Activated CD8-positive, alpha-beta memory T cell treated with anti-CD3 and anti-CD28 coated beads, Interleukin-2, amount 10 ng/mL, durations not matched to agents 7 days and 5 days (primary cell): ENCODE measurements at regions not wholly inside any gene's neighbourhood (a gene's known extent, or its start where the extent isn't known, plus 50 kb on each side); places are given as distances from the start of the nearest gene placed in this dataset.
"Not testable (repeated sequence)": the region's sequence is repeated elsewhere in the genome, so short reads cannot be mapped to it uniquely, and the experiment has no call there.

Experiments used
- ATAC-seq: fragments of 150-1000 bp; cut with Tn5 transposase; one replicate; pipeline ENCODE4 v1.10.0; 2021; ENCODE audit warnings: moderate library complexity
- CTCF ChIA-PET: fragments of 350-600 bp; sonication (Branson Sonifier 250); formaldehyde crosslinking; loops from one replicate; lab custom pipeline; 2021; ENCODE audit warnings: antibody characterized with exemption; lab: Charles Lee
- DNase-seq: peaks from one replicate; pipeline ENCODE4 v3.0.0-alpha.2; 2020
- H3K27ac Mint-ChIP-seq: one replicate; pipeline ENCODE4 v1.8.0; 2021; ENCODE audit warnings: mild to moderate bottlenecking, mixed read lengths
- H3K27me3 Mint-ChIP-seq: one replicate; pipeline ENCODE4 v1.8.0; 2021; ENCODE audit warnings: mixed read lengths
- H3K36me3 Mint-ChIP-seq: one replicate; pipeline ENCODE4 v1.8.0; 2021; ENCODE audit warnings: mild to moderate bottlenecking, mixed read lengths
- H3K4me1 Mint-ChIP-seq: one replicate; pipeline ENCODE4 v1.8.0; 2021; ENCODE audit warnings: mixed read lengths
- H3K4me3 Mint-ChIP-seq: one replicate; pipeline ENCODE4 v1.8.0; 2021; ENCODE audit warnings: mild to moderate bottlenecking, moderate library complexity, mixed read lengths
- H3K9me3 Mint-ChIP-seq: one replicate; pipeline ENCODE4 v1.8.0; 2022; ENCODE audit warnings: low read depth, mixed read lengths

DNA sequence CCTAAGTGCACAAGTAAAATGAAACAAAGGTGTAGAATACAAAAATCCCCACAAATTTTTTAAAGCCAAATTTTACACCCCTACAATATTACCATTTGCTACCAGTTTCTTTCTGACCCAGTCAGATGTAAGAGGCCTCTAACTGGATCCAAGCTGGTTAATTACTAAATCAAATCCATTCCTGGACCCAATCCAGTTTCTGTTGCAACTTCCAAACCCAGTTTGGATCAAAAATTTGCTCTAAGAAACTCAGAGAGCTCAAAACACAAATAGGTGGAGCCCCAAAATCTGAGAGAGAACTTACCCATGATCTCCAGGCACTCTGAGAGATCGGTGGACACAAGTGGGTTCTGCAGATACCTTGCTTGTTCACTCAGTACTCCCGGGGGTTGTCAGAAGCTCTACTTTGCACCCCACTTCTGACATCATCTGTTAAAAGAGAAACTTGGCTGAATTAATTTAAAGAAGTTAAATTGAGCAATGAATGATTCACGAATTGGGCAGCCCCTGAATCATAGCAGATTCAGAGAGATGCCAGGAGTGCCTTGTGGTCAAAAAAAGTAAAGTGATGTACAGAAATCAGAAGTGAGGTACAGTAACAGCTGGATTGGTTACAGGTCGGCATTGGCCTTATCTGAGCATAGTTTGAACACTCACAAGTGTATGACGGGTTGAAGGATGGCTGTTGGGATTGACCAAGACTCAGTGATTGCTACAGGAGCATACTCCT, 448.0 kb downstream of the KCNT2 start:
- H3K4me1 Mint-ChIP-seq: no peaks in the 10 kb centered on the region
- ATAC-seq (no peak), DNase-seq (no peak)
- CTCF ChIA-PET: no interaction called here
- H3K36me3 Mint-ChIP-seq: no peaks in the 10 kb centered on the region
- H3K27me3 Mint-ChIP-seq: no peaks in the 10 kb centered on the region
- no peak overlapping the region for H3K27ac Mint-ChIP-seq
- no peaks in the 10 kb centered on the region for H3K9me3 Mint-ChIP-seq
- H3K4me3 Mint-ChIP-seq: no peak overlapping the region

DNA sequence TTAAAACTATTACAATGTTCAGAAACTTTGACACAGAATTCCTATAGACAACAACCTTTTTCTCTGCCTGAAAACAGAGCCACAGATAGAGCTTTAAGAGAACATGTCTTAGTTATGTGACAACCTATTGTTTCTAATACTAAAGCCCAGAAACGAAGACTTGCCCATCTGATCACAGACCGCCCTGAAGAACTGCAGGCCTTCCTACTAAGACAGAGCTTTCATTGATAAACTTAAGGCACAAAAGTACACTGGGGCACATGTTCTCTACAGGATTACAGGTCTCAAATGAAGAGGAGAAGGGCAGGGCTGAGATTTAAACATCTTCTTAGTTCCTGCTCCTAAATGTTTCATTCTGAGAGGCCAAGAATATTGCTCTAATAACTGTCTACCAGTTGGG, 452.7 kb downstream of the KCNT2 start:
- CTCF ChIA-PET: interaction anchor here (1.2 kb wide), 1 partner anchor 505 kb away, joined by 3 read pairs; no protein-coding TSS in a partner anchor
- Mint-ChIP-seq H3K27me3 (no peaks in the 10 kb centered on the region), H3K27ac (no peak overlapping the region), H3K4me1 (no peaks in the 10 kb centered on the region), H3K9me3 (no peaks in the 10 kb centered on the region), H3K36me3 (no peaks in the 10 kb centered on the region), H3K4me3 (no peak overlapping the region)
- no peak for ATAC-seq
- no peak for DNase-seq

DNA sequence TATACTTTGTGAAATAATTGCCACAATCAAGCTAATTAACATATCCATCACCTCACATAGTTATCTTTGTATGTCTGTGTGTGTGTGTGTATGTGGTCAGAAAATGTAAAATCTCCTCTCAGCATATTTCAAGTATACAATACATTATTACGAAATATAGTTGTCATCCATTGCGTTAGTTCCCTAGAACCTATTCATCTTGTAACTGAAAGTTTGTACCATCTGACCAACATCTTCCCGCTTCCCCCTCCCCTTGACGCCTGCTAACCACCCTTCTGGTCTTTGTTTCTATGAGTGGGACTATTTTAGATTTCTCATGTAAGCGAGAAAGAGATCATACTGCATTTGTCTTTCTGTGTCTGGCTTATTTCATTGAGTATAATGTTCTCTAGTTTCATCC, 455.3 kb downstream of the KCNT2 start:
- Mint-ChIP-seq H3K27ac (no peak overlapping the region), H3K27me3 (no peaks in the 10 kb centered on the region), H3K36me3 (no peaks in the 10 kb centered on the region), H3K4me1 (no peaks in the 10 kb centered on the region), H3K4me3 (no peak overlapping the region), H3K9me3 (no peaks in the 10 kb centered on the region)
- DNase-seq (no peak), ATAC-seq (no peak)
- CTCF ChIA-PET: no interaction called here

DNA sequence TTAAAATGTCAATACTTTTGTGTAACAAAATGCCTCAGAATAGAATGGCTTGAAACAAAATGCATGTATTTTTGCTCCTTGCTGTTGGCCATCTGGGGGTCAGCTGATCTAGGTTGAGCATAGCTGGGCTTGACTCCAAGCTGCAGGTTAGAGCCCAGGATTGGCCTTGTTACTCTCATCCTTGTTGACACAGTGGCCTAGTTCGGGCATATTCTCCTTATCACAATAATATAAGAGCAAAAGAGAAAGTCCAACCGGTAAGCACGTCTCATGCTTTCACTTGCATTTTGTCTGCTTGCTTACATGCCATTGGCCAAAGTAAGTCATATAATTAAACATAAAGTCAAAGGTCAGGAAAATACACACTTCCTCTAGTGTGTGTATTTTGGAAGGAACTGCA, 456.2 kb downstream of the KCNT2 start:
- no peaks in the 10 kb centered on the region for H3K9me3 Mint-ChIP-seq
- CTCF ChIA-PET: no interaction called here
- H3K27ac Mint-ChIP-seq: no peak overlapping the region
- no peaks in the 10 kb centered on the region for H3K4me1 Mint-ChIP-seq
- no peak for ATAC-seq
- H3K36me3 Mint-ChIP-seq: no peaks in the 10 kb centered on the region
- DNase-seq: no peak
- no peaks in the 10 kb centered on the region for H3K27me3 Mint-ChIP-seq
- H3K4me3 Mint-ChIP-seq: no peak overlapping the region

DNA sequence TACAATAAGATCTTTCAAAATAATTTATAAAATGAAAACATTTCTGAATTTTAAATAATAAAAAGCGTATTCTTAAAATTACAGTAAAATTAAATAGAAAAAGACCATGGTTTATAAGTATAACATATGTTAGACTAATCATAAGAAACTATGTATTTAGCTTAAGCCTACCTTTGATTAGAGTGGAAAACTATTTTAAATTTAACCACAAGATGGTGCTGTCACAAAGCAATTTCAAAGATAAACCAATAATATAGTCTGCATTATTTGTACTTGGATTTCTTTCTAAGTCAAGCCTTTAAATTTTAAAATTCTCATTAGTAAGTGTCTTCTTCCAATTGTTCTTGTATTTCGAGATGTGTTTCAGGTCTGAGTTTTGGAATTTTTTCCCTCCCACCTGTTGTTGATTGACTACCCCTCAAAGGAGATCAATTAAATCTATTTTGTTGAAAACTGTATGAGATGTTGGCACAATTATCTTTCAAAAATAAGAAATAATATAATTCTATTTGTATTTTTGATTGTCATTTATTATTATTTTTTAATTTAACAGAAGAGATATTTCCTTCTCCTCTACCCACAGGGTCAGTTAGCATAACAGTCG, 459.8 kb downstream of the KCNT2 start:
- Mint-ChIP-seq H3K36me3 (no peaks in the 10 kb centered on the region), H3K4me1 (no peaks in the 10 kb centered on the region), H3K4me3 (no peak overlapping the region), H3K27ac (no peak overlapping the region), H3K27me3 (no peaks in the 10 kb centered on the region), H3K9me3 (no peaks in the 10 kb centered on the region)
- ATAC-seq (no peak), DNase-seq (no peak)
- CTCF ChIA-PET: interaction anchor here (0.9 to 2.9 kb wide), 2 partner anchors 513 to 522 kb away, joined by 3 to 18 read pairs; no protein-coding TSS in a partner anchor

DNA sequence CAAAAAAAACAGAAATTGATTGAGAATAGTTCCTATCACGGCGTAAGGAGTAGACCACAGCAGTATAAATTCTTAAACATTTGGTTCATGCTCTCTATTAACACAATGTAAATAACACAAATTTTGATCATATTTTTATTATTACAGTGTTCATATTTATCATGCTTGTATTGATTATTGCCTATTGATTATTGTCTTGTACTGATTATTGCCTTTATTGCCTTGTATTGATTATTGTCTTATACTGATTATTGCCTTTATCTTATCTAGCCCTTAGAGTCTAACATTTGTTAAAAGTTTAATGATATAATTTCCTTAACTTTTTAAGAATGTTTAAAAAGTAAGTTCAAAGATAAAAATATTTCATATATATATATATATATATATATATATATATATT, 460.7 kb downstream of the KCNT2 start:
- CTCF ChIA-PET: interaction anchor here (2.9 kb wide), 1 partner anchor 514 kb away, joined by 18 read pairs; no protein-coding TSS in a partner anchor
- DNase-seq (no peak), ATAC-seq (no peak)
- Mint-ChIP-seq H3K9me3 (no peaks in the 10 kb centered on the region), H3K4me1 (no peaks in the 10 kb centered on the region), H3K36me3 (no peaks in the 10 kb centered on the region), H3K4me3 (no peak overlapping the region), H3K27ac (no peak overlapping the region), H3K27me3 (no peaks in the 10 kb centered on the region)

DNA sequence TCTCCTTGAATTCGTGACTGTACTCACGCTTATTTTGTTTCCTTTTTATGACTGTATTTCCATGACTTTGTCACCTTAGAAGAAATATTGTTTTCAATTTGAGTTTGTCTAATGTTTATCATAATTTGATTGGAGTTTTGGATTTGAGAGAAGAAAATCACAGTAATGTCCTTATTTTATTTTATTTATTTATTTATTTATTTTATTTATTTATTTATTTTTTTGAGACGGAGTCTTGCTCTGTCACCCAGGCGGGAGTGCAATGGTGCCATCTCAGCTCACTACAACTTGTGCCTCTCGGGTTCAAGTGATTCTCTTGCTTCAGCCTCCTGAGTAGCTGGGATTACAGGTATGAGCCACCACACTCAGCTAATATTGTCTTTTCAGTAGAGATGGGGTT, 463.1 kb downstream of the KCNT2 start:
- DNase-seq, H3K9me3 Mint-ChIP-seq, ATAC-seq, H3K4me3 Mint-ChIP-seq, H3K27me3 Mint-ChIP-seq, H3K36me3 Mint-ChIP-seq, CTCF ChIA-PET, H3K4me1 Mint-ChIP-seq, H3K27ac Mint-ChIP-seq: not testable (repeated sequence)

DNA sequence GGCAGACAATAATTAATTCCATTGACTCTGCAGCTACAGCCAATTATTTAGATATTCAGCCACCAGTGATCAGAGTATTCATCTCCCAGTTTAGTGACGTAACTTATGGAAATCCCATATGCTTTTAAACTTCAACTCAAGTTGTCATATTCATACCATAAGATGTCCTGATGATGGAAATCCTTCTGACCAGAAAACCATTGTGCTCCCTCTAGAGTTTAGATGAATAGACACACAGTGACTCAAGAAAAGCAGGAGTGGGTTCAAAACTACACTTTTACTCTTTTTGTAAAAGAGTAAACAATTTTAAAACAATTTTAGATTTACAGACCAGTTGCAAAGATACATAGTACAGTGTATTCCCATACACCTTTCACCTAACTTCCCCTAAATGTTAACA, 463.7 kb downstream of the KCNT2 start:
- Mint-ChIP-seq H3K36me3 (no peaks in the 10 kb centered on the region), H3K4me3 (no peak overlapping the region), H3K27ac (no peak overlapping the region), H3K4me1 (no peaks in the 10 kb centered on the region), H3K9me3 (no peaks in the 10 kb centered on the region), H3K27me3 (no peaks in the 10 kb centered on the region)
- no peak for ATAC-seq
- no peak for DNase-seq
- CTCF ChIA-PET: no interaction called here

DNA sequence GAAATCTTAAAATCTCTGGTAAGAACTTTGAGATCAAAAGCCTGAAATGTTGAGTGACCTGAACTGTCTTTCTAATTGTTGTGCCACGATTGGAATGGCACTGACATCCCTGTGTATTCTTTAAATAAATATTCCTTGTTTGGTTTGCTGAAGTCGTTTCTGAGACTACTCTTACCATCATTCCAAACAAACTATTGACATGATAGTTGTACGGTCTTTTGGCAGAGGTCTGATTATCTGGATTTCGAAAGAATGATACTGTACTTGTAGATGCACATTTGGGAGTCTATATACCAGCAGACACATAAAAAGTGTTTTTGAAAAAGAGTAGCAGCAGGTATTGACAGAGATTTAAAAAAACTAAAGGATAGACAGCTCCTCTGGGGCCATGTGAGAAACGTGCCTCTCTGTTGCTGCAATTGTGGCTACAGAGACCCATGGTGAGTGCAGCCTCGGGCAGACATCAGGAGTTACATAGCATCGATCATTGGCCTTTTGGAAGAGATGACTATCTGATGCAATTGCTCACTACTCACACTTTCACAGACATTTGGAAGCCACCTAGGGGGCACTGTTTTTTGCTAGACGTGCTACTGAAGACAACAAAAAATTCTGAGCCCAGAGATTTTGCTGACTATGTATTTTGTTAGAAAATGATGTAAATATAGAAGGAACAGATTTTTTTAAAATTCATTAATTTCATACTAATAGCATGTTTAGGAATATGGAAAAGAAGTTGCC, 464.5 kb downstream of the KCNT2 start:
- ATAC-seq (no peak), DNase-seq (no peak)
- Mint-ChIP-seq H3K4me3 (no peak overlapping the region), H3K36me3 (no peaks in the 10 kb centered on the region), H3K4me1 (no peaks in the 10 kb centered on the region), H3K27ac (no peak overlapping the region), H3K27me3 (no peaks in the 10 kb centered on the region), H3K9me3 (no peaks in the 10 kb centered on the region)
- CTCF ChIA-PET: no interaction called here

DNA sequence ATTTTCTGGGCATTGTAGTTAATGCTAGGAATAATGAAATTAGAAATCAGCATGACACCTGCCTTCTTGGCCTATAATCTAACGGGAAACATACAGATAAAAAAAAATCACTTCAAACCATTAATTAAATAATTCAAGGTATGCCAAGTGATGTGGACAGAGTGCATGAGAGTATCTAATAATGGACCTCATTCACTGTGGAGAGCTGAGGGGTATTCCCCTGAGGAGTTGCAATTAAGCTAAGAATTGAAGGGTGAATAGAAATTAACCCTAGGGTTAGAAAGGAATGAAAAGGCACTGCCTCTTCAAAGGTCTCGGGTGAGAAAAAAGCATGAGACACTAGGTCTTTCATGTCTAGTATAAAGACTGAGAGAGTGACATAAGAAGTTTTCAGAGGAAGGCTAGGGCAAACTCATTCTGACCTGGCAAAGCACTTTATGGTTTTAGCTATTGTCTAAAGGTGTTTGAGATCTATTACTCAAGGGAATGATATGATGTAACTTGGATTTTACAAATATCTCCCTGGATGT, 466.1 kb downstream of the KCNT2 start:
- CTCF ChIA-PET: no interaction called here
- ATAC-seq (no peak), DNase-seq (no peak)
- Mint-ChIP-seq H3K9me3 (no peaks in the 10 kb centered on the region), H3K4me3 (no peak overlapping the region), H3K27me3 (no peaks in the 10 kb centered on the region), H3K27ac (no peak overlapping the region), H3K36me3 (no peaks in the 10 kb centered on the region), H3K4me1 (no peaks in the 10 kb centered on the region)

DNA sequence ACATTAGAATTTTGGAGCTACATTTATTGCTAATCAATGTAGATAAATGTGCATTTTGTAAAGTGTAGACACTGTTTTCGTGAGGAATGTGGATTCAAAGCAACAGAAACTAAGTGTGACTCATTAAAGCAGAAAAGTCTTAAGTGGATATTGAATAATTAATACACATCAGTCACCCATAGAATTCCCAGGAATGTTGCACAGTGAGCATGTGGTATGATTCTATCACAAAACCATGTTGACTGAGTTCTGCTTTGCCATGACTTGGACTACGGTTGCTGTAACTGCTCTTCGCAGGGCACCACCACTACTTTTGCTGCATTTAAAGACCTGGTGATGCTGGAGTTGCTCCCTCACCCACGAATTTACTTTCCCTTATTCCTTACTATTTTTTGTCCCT, 471.8 kb downstream of the KCNT2 start:
- Mint-ChIP-seq H3K4me1 (no peaks in the 10 kb centered on the region), H3K27ac (no peak overlapping the region), H3K9me3 (no peaks in the 10 kb centered on the region), H3K36me3 (no peaks in the 10 kb centered on the region), H3K4me3 (no peak overlapping the region), H3K27me3 (no peaks in the 10 kb centered on the region)
- CTCF ChIA-PET: no interaction called here
- ATAC-seq (no peak), DNase-seq (no peak)

DNA sequence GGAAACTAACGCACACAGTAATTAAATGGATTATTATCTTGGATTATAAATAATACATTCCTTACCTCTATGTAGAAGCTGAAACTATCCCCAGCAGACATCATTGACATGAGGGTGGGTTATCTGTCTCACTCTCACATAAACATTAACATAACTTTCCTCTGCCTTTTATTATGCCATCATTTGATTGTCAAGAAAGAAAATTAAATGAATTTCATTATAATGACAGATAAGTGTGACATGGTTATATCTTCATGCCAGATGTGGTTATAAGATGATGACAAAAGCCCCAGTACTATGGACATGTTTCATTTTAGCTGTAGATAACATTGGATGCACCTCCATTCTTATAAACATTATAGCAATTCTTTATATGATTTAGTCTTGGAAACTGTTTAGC, 476.5 kb downstream of the KCNT2 start:
- ATAC-seq: no peak
- DNase-seq: no peak
- H3K36me3 Mint-ChIP-seq: no peaks in the 10 kb centered on the region
- CTCF ChIA-PET: no interaction called here
- no peaks in the 10 kb centered on the region for H3K4me1 Mint-ChIP-seq
- no peak overlapping the region for H3K27ac Mint-ChIP-seq
- no peaks in the 10 kb centered on the region for H3K27me3 Mint-ChIP-seq
- no peak overlapping the region for H3K4me3 Mint-ChIP-seq
- H3K9me3 Mint-ChIP-seq: no peaks in the 10 kb centered on the region

DNA sequence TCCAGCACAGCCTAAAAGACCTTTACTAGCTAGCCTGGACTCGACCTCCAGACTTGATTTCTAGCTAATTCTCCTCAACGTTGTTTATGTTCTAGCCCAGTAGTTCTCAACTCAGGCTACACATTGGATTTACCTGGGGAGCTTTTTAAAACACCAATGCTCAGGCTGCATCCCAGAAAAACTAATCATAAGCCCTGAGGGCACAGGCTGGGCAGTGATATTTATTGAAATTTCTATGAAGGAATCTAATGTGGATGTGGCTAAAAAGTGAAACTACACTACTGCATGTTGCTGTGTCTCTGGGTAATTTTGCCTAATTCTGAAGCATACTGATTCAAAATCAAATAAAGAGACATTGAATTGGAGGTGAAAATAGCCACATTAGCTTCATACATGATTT, 479.4 kb downstream of the KCNT2 start:
- H3K27me3 Mint-ChIP-seq: no peaks in the 10 kb centered on the region
- CTCF ChIA-PET: no interaction called here
- no peaks in the 10 kb centered on the region for H3K9me3 Mint-ChIP-seq
- H3K36me3 Mint-ChIP-seq: no peaks in the 10 kb centered on the region
- H3K4me3 Mint-ChIP-seq: no peak overlapping the region
- DNase-seq: no peak
- H3K4me1 Mint-ChIP-seq: no peaks in the 10 kb centered on the region
- H3K27ac Mint-ChIP-seq: no peak overlapping the region
- no peak for ATAC-seq

DNA sequence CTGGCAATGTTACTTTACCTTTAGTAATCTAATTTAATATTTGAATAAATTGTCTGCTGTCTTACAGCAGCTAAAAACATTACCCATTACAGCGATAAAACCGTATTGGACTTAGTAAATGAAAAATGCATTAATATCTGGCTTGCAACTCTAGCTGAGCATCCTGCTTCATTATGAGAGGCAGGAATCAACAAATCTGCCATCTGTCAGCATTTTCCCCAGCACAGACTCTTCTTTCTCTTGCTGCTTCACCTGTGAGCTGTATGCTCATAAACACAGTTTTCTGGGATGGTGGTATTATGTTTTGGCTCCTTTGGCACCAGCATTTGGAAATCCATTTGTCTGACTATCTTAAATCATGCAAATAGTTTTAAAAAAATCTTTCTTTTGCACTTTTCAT, 487.1 kb downstream of the KCNT2 start:
- CTCF ChIA-PET: no interaction called here
- H3K4me1 Mint-ChIP-seq: no peaks in the 10 kb centered on the region
- no peak for ATAC-seq
- H3K27me3 Mint-ChIP-seq: no peaks in the 10 kb centered on the region
- no peaks in the 10 kb centered on the region for H3K36me3 Mint-ChIP-seq
- H3K9me3 Mint-ChIP-seq: no peaks in the 10 kb centered on the region
- no peak for DNase-seq
- no peak overlapping the region for H3K4me3 Mint-ChIP-seq
- H3K27ac Mint-ChIP-seq: no peak overlapping the region
